Stimulated activated CD4-positive, alpha-beta T cell treated with anti-CD3 and anti-CD28 coated beads, Interleukin-12 subunit alpha, Interleukin-12 subunit beta, amount 100 ng/mL, for 48 hours (primary cell): ENCODE measurements at regions not wholly inside any gene's neighbourhood (a gene's known extent, or its start where the extent isn't known, plus 50 kb on each side); places are given as distances from the start of the nearest gene placed in this dataset.
A peak's percentile ranks its signal among the peaks of the same experiment; 100 is the strongest.
"Not testable (repeated sequence)": the region's sequence is repeated elsewhere in the genome, so short reads cannot be mapped to it uniquely, and the experiment has no call there.

ENCODE experiments used
- DNase-seq, 3 donors: peaks; one replicate each; pipeline ENCODE4 v3.0.0-alpha.2; 2020; ENCODE audit warnings: low read depth in 2 of 3, low spot score in 1 of 3

GRCh38 chr15:31433091-31433490, 106.5 kb downstream of the KLF13 start:
- no peak for DNase-seq

- no peak for DNase-seq
These were observed 106.9 kb downstream of the KLF13 start for GRCh38 chr15:31433574-31433973.

GRCh38 chr15:31434275-31434587, 107.6 kb downstream of the KLF13 start:
- DNase-seq: peak in 1 of 3 donors; percentile 28

- DNase-seq: peak; percentile 72 to 81 (median 75)
These were observed 108.1 kb downstream of the KLF13 start for GRCh38 chr15:31434588-31435260.

- DNase-seq: peak; percentile 77 to 80 (median 79)
These were observed 108.8 kb downstream of the KLF13 start for GRCh38 chr15:31435261-31435911.

- DNase-seq: peak; percentile 27 to 50 (median 44)
These were observed 109.4 kb downstream of the KLF13 start for GRCh38 chr15:31435912-31436628.

- DNase-seq: peak; percentile 43 to 64 (median 59)
These were observed 111.1 kb downstream of the KLF13 start for GRCh38 chr15:31437686-31438085.

- no peak for DNase-seq
These were observed 112.1 kb downstream of the KLF13 start for GRCh38 chr15:31438601-31439265.

- peak in 2 of 3 donors; percentile 26 to 47 for DNase-seq
These were observed 112.7 kb downstream of the KLF13 start for GRCh38 chr15:31439328-31439727.

- DNase-seq: not testable (repeated sequence)
These were observed 113.6 kb downstream of the KLF13 start for GRCh38 chr15:31440216-31440615.

GRCh38 chr15:31440754-31441311, 114.2 kb downstream of the KLF13 start:
- DNase-seq: peak in 1 of 3 donors; percentile 30

- no peak for DNase-seq
These were observed 115.6 kb downstream of the KLF13 start for GRCh38 chr15:31442226-31442625.

GRCh38 chr15:31442699-31443111, 116.1 kb downstream of the KLF13 start:
- DNase-seq: no peak

GRCh38 chr15:31444844-31445243, 118.2 kb downstream of the KLF13 start:
- DNase-seq: no peak

GRCh38 chr15:31446546-31446945, 119.9 kb downstream of the KLF13 start:
- DNase-seq: no peak

GRCh38 chr15:31447931-31448634, 121.4 kb downstream of the KLF13 start:
- no peak for DNase-seq

- no peak for DNase-seq
These were observed 122.0 kb downstream of the KLF13 start for GRCh38 chr15:31448635-31448979.

GRCh38 chr15:31452595-31453557, 126.2 kb downstream of the KLF13 start:
- no peak for DNase-seq

- no peak for DNase-seq
These were observed 127.1 kb downstream of the KLF13 start for GRCh38 chr15:31453558-31454318.
